SK-N-SH (cell line): ENCODE measurements at regions not wholly inside any gene's neighbourhood (a gene's known extent, or its start where the extent isn't known, plus 50 kb on each side); places are given as distances from the start of the nearest gene placed in this dataset.

ENCODE experiments used
- CHD2 ChIP-seq: fragments of 150-350 bp; IDR thresholded peaks from 2 replicates; pipeline ENCODE4 v1.6.1; 2018; ENCODE audit warnings: low read length; ENCODE audit not compliant: partially characterized antibody
- CTCF ChIP-seq: fragments of 200-600 bp; sonication (generic); IDR thresholded peaks from 2 replicates; pipeline ENCODE4 v1.6.1; 2017; ENCODE audit warnings: antibody characterized with exemption, mild to moderate bottlenecking, moderate library complexity
- FOXM1 ChIP-seq: IDR thresholded peaks from 2 replicates; pipeline ENCODE4 v1.4.0; 2012; ENCODE audit warnings: low read depth, mild to moderate bottlenecking
- MAX ChIP-seq: IDR thresholded peaks from 2 replicates; pipeline ENCODE4 v1.4.0; 2012; ENCODE audit warnings: low read depth
- POLR2AphosphoS5 ChIP-seq: IDR thresholded peaks from 2 replicates; pipeline ENCODE4 v1.6.1; 2012; ENCODE audit warnings: low read depth, low read length
- RCOR1 ChIP-seq: fragments of 150-350 bp; IDR thresholded peaks from 2 replicates; pipeline ENCODE4 v1.6.1; 2017; ENCODE audit warnings: antibody characterized with exemption, low read length
- REST ChIP-seq: IDR thresholded peaks from 2 replicates; pipeline ENCODE4 v1.6.1; 2012; ENCODE audit warnings: mild to moderate bottlenecking, low read depth, low read length, moderate library complexity
- SIN3A ChIP-seq: IDR thresholded peaks from 2 replicates; pipeline ENCODE4 v1.6.1; 2012; ENCODE audit warnings: low read depth, mild to moderate bottlenecking, low read length, moderate library complexity, borderline replicate concordance
- TAF1 ChIP-seq: IDR thresholded peaks from 2 replicates; pipeline ENCODE4 v1.6.1; 2012; ENCODE audit warnings: low read depth, mild to moderate bottlenecking, low read length, moderate library complexity, borderline replicate concordance
- TF ChIP-seq, protein P1 (sequence below): IDR thresholded peaks from 2 replicates; pipeline ENCODE4 v1.4.0; 2012; ENCODE audit warnings: low read depth, borderline replicate concordance

GRCh38 chr2:239805414-239805813 is 219.7 kb downstream of the NDUFA10 start:
- TF ChIP-seq CHD2 (no peak), SIN3A (no peak), CTCF (no peak), RCOR1 (no peak), TAF1 (no peak), REST (no peak), FOXM1 (no peak), POLR2AphosphoS5 (no peak), MAX (no peak)
- TF ChIP-seq, protein P1, sequence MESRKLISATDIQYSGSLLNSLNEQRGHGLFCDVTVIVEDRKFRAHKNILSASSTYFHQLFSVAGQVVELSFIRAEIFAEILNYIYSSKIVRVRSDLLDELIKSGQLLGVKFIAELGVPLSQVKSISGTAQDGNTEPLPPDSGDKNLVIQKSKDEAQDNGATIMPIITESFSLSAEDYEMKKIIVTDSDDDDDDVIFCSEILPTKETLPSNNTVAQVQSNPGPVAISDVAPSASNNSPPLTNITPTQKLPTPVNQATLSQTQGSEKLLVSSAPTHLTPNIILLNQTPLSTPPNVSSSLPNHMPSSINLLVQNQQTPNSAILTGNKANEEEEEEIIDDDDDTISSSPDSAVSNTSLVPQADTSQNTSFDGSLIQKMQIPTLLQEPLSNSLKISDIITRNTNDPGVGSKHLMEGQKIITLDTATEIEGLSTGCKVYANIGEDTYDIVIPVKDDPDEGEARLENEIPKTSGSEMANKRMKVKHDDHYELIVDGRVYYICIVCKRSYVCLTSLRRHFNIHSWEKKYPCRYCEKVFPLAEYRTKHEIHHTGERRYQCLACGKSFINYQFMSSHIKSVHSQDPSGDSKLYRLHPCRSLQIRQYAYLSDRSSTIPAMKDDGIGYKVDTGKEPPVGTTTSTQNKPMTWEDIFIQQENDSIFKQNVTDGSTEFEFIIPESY: no peak
